ENCODE measurements at regions not wholly inside any gene's neighbourhood (a gene's known extent, or its start where the extent isn't known, plus 50 kb on each side); places are given as distances from the start of the nearest gene placed in this dataset.
A peak's percentile ranks its signal among the peaks of the same experiment; 100 is the strongest.

DNA sequence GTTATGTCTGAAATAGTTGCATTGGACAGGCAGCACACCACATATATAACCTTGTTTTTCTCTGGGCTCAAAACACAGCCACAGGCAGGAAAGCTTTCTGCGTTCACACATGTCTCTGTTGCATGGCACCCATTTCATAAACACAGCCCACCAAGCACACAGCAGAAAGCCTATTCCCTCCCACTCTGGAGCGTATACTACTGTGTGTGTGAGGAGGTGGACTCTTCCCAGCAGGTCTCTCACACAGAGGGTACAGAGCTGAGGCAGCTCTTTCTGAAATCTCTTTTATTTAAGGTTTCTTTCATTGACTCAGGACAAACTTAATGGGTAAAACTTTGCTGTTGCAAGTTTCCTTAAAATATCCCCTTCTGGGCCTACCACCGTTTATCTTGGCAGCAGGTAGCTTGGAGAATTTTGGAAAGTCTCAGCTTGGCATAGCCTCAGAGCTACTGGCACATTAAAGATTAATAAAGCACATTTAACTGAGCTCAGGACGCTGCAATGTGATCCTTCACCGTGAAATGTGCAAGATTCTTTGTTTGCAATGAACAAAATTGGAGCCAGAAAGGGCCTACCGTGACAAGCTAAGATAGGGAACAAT, 105.1 kb upstream of the NCKAP5 start:
- TF ChIP-seq CTCF (IDR thresholded peaks at IDR 0.05; ENCODE audit: control insufficient read depth, insufficient read depth, low read depth, low read length, missing control alignments), result no peak
- H3K4me3 ChIP-seq (ENCODE audit: control insufficient read depth, low read depth, low read length), result no peak overlapping the region
- no peak for DNase-seq (ENCODE audit: low read depth)

GRCh38 chr2:133674066-133674432, 105.8 kb upstream of the NCKAP5 start:
- peak overlapping the region; percentile 18 for H3K4me3 ChIP-seq (ENCODE audit: control insufficient read depth, low read depth, low read length)
- no peak for TF ChIP-seq CTCF (IDR thresholded peaks at IDR 0.05; ENCODE audit: control insufficient read depth, insufficient read depth, low read depth, low read length, missing control alignments)
- DNase-seq (ENCODE audit: low read depth), result no peak

- no peak for TF ChIP-seq CTCF (IDR thresholded peaks at IDR 0.05; ENCODE audit: control insufficient read depth, insufficient read depth, low read depth, low read length, missing control alignments)
- H3K4me3 ChIP-seq (ENCODE audit: control insufficient read depth, low read depth, low read length), result peak overlapping the region; percentile 40
- peak; percentile 73 for DNase-seq (ENCODE audit: low read depth)
These were observed 106.4 kb upstream of the NCKAP5 start for GRCh38 chr2:133674433-133675331.

GRCh38 chr2:133676392-133677130, 108.3 kb upstream of the NCKAP5 start:
- H3K4me3 ChIP-seq (ENCODE audit: control insufficient read depth, low read depth, low read length), result no peak overlapping the region
- peak; percentile 70 for DNase-seq (ENCODE audit: low read depth)
- TF ChIP-seq CTCF (IDR thresholded peaks at IDR 0.05; ENCODE audit: control insufficient read depth, insufficient read depth, low read depth, low read length, missing control alignments), result no peak

DNA sequence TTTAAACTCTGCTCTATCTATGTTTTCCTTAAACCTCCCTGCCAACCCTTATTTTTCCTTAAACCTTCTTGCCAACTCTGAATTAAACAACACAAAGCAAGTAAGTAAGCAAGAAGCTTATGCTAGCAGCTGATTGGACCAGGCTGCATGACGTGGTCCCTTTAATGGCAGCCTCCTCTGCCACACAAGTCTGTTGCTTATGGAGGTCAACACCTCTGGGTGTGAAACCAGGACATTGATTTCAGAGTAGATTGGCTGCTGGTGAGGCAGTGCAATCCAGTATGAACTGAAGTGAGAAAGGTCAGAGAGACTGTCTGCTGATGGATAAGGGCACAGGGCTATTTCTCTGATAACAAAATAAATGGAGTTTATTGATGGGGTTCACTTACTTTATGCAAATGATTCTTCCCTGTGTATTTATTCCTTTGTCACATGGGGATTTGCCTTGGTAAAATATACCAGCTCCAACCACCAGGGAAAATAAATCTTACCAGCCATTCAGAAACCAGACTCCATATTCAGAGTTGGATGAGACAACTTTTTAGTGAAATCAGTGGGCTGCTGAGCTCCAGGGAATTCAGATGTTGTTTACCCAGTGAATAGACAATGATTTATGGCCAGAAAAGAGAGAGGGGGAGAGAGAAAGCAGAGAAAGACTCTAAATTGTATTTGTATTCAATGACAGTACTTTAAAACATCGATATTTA, 112.2 kb upstream of the NCKAP5 start:
- no peak for DNase-seq (ENCODE audit: low read depth)
- H3K4me3 ChIP-seq (ENCODE audit: control insufficient read depth, low read depth, low read length), result no peak overlapping the region
- TF ChIP-seq CTCF (IDR thresholded peaks at IDR 0.05; ENCODE audit: control insufficient read depth, insufficient read depth, low read depth, low read length, missing control alignments), result no peak

DNA sequence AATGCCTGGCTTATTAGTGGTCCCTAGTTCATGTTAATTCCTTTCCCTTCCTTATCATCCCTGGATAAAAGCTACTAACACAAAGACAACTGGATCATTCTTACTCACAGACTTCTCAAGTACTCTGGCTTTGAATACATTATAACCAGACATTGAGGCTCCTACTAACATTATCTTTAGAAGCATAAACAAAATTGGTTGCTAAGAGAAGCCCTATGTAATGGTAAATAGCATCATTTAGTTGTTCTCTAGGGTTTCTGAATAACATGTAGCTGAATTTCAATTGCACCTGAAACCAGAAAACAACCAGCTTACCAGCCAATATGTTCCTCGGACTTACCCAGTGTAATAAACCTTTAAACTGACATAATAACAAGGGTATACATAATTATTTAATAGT, 114.1 kb upstream of the NCKAP5 start:
- no peak overlapping the region for H3K4me3 ChIP-seq (ENCODE audit: control insufficient read depth, low read depth, low read length)
- no peak for DNase-seq (ENCODE audit: low read depth)
- no peak for TF ChIP-seq CTCF (IDR thresholded peaks at IDR 0.05; ENCODE audit: control insufficient read depth, insufficient read depth, low read depth, low read length, missing control alignments)

Measured in AG09309 (cell line).